Midbrain (tissue), 1 donor: ENCODE measurements at regions not wholly inside any gene's neighbourhood (a gene's known extent, or its start where the extent isn't known, plus 50 kb on each side); places are given as distances from the start of the nearest gene placed in this dataset.

Source experiments
- DNase-seq: peaks from one replicate; lab custom pipeline; 2025; lab: John Stamatoyannopoulos, UW

DNA sequence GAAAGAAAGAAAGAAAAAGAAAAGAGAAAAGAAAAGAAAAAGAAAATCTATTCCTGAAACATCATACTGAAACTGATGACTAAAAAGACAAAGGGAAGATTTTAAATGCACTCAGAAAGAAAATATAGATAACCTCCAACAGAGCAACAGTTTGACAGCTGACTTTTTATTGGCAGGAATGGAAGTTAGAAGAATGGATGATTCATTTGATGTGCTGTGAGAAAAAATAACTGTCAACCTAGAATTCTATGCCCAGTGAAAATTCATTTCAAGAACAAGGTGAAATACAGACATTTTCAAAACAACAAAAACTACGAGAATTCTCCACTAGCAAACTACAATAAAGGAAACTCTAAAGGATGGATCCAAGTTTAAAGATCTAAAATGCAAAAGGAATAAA, 50.5 kb upstream of the HSPA12A start:
- DNase-seq: no peak

DNA sequence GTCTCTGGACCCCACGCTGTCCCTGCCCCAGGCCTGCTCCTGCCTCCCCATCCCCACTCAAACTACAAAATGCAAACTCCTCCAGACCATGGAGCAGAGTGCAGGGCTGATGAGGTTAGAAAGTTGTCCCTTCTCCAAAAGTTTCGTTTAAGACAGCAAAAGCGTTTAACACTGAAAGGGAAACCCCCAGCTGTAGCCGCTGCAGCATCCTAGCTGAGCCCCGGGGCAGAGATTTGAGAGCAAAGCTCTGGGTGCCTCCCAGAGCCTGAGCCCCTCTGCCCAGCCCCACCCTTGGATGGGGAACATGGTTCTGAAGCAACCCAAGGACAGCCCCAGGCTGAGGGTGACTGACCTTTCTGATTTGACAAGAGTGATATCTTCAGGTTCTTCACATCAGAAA, 52.8 kb upstream of the ENO4 start:
- no peak for DNase-seq

DNA sequence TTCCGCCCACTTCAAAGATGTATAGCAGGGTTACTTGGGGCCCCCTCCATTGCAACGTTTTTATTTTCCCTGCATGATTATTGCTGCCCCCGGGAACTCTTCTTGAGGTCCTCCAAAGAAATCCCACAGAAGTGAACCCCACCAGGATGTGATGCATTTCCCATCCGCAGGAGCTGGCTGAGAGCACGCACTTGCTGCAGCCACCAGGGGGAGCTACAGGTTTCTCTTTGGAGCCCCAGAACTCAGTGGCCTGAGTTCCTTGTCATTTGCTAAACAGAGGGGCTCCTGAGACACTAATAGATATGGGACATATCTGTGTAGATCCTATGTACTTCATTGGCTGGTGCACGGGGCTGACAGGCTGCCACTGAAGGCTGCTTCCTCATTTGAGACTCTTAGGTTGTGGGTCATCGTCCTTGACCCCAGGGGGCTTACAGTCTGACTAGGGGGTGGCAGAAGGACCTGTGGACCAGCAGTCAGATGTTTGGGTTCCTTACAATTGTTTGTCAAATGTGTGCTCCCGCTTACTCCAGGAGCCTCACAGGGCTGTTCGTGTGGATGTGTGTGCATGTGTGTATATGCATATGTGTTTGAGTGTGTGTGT, 52.3 kb upstream of the ENO4 start:
- DNase-seq: peak; percentile 79

DNA sequence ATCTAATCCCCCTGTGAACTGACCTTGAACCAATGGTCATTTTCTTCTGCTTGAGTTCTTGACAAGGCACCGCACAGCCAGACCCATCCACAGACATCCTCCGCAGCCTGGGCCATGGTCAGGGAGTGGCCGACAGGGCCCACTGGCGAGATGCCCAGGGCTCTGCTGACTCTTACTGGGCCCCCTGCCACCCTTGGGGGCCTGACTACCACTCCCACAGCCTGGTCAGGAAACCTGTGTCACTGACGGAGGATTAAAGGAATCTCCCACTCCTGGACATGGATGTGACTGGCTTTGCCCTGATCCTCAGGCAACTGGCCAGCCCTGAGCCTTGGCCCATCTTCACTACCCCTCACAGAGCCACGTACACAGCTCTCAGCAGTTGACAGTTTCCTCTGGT, 50.4 kb upstream of the ENO4 start:
- DNase-seq: no peak
